ENCODE measurements at regions not wholly inside any gene's neighbourhood (a gene's known extent, or its start where the extent isn't known, plus 50 kb on each side); places are given as distances from the start of the nearest gene placed in this dataset.
"Not testable (repeated sequence)": the region's sequence is repeated elsewhere in the genome, so short reads cannot be mapped to it uniquely, and the experiment has no call there.

DNA sequence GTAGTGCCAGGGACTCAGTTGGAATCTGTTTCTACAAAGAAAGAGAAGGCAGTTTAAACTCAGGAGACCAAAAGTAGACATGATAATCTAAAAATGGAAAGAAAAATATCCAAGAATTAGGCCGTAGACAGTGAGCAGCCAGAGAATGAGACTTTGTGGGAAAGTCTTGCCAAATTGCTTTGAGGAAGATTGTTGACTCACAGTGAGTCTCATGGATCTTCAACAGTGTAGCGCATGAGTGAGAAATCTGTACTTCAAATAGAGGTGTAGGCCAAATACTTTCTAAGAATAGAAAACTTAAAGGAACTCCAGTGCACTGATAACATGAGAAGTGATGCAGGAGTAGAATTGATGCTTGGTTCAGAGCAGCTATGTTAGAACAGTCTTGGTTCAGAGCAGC, 284.5 kb downstream of the HTR1B start:
- DNase-seq: no peak

DNA sequence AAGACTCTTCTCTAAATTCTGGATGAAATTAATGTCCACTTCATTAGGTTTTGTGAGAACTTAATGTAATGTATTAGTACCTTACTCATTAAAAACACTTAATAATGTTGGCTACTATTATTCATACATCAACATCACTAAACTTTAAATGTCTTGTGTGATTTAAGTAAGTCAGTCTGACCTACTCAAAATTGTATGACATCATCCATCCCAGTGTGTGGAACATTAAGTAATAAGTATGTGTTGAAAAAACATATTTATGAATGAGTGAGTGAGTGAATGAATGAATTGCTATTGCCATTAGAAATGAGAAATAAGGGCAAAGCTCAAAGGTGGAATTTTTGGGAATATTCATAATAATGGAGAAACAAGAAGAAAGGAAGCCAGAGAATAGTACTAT, 285.8 kb downstream of the HTR1B start:
- no peak for DNase-seq

DNA sequence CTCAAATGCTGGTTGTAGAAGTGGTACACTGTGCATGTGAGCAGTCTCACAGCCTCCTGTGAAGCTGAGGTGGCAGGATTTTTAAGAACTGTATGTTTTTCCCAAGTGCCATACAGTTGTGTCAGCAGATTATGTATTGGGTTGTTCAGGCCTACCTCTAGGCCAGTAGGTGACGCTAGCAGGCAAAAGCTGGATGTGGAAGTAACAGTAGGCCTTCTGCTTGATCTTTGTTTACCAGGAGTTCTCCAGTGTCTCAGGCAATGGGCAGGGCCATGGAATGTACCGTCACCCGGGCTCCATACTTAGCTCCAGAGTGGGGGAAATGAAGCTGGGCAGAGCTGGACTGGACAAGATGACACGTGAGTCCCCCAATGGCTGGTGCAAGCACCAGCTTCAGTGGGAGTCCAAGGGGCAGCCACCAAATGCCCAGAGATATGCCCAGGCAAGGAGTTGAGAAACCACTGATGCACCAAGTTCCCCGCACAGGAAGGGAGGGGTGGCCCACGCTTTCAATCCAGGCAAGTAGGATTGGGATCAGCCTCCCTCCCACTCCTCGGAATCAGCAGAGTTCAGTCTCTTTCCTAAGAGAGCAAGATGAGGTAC, 289.7 kb downstream of the HTR1B start:
- no peak for DNase-seq

DNA sequence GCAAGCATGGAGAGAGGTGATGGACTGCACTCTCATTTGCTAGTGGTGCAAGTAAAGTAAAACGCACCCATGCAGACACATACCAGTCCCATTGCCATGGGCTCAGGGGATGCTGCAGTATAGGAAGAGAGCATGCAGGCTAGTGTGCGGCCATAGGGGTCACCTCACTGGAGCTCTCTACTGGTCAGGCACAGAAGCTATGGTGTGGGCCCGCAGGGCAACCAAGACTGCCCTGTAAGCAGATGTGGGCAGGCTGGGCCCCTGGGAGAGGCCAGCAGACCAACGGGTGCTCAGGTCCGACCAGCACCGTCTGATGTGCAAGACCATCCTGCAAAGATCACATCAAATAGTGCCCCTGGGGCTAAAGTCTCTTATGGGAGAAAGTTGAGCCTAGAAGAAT, 290.7 kb downstream of the HTR1B start:
- no peak for DNase-seq

DNA sequence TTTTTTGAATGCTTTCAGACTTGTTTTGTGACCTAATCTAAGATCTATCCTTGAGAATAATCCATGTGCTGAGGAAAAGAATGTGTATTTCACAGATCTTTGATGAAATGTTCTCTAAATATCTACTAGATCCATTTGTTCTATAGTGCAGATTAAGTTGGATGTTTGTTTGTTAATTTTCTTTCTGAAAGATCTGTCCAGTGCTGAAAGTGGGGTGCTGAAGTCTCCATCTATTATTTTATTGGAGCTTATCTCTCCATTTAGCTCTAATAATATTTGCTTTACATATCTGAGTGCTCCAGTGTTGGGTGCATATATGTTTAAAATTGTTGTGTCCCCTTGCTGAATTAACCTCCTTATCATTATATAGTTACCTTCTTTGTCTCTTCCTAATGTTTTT, 303.6 kb downstream of the HTR1B start:
- DNase-seq: no peak

DNA sequence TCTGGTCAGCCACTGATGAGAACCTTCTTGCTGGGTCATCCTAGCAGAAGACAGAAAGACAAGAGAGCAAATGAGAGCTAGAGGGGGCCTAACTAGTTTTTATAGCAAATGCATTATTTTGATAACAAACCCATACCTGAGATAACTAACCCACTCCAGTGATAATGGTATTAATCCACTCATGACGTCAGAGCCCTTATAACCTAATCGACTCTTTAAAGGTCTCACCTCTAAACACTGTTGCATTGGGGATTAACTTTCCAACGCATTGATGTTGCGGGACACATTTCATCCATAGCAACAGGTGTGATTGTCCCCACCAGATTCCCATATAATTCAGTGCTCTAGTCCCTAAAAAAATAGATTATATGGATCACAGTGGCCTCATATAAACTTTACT, 312.1 kb downstream of the HTR1B start:
- no peak for DNase-seq

DNA sequence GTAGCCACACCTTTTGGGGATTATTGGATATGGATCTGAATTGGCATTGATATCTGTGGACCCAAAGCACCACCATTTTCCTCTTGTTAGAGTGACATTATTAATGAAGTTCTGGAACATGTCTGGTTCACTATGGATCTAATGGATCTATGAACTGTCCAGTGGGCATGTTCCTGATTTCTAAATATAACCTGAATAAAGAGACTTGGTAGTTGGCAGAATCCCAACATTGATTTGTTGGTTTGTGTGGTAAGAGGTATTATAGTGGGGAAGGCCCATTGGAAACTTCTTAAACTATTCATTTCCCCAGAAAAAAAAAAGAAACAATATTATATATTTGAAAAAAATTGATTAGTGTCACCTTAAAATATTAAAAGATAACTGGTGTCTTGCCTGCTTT, 312.6 kb downstream of the HTR1B start:
- no peak for DNase-seq

DNA sequence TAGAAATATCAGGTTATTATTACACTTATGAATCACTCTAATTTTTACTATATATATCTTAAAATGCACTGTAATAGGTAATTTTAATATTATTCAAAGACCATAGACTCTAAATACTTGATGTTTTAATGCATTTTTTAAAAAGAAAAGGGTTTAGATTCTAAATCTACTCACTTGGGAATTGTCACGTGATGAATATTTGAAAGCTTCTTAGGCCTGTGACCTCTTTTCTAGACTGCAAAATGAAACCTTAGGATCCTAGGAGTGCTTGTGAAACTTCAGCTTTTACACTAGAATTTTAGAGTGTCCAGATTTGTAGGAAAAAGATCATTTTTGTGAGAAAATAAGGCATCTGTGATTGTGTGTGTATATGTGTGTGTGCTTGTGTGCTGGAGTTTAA, 318.0 kb downstream of the HTR1B start:
- no peak for DNase-seq

DNA sequence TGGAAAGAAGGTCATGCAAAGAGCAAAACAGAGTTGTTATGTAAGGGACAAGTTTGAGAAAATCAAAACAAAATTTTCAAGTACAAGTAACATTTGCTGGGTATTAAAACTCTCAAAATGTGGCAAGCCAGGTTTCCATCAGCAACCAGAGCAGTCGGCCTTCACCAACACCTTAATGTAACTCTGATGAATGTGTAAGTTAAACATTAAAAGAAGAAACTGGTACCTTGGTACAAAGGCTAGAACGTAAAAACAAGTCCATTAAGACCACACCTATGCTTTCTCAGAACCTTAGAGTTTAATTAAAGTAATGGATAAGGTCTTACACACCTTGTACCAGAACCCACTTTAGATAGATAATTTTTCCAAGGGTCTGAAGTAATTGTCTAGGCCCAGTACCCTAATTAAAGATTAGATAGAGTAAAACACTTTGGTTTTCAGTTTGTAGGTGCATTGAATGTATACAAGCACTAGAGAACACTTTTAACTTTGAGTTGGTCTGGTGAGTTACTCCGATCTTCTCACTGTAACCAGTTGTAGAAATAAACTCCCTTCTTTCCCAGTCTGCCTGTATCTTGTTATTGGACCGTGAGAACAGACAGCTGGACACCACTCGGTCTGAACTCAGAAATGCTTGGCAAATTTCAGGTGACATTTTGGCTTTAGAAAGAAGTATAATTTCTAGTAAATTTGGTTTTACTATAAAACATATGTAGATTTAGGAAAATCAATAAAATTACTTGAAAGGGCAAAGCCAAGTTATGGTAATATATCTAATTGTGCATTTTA, 319.4 kb downstream of the HTR1B start:
- DNase-seq: no peak

DNA sequence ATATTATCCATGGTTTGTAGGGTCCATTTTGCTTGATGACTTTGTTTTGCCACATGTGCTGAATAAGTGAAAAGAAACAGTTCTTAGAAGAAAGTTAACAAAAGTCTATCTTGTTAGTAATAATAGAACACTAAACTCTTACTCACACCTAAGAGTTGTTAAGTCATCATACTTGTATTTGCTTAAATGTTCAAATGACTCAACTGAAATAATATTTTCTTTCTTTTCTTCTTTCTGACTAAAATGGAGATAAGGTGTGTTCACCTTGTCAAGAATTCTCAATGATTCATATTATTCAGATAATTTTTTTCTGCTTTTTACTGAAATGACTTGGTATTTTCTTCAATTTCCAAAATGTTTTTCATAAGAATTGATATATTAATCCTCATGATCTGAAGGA, 327.2 kb downstream of the HTR1B start:
- DNase-seq: no peak

DNA sequence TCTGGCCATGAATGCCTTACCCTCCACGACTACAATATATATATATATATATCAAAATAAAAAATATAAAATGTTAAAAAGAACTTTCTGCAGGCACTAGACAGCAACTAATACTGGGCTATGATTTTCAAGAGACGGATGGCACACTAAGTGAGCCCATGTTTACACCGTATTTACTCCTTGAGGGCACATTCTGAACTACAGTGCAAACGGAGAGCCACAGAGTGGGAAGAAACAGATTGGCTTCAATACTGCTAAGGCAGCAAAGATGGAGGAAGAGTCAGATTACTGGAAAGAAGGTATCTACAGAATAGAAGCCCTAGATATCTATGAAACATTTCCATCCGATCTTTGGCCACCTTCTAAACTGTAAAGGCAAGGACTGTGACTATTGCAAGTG, 330.3 kb downstream of the HTR1B start:
- DNase-seq: no peak

DNA sequence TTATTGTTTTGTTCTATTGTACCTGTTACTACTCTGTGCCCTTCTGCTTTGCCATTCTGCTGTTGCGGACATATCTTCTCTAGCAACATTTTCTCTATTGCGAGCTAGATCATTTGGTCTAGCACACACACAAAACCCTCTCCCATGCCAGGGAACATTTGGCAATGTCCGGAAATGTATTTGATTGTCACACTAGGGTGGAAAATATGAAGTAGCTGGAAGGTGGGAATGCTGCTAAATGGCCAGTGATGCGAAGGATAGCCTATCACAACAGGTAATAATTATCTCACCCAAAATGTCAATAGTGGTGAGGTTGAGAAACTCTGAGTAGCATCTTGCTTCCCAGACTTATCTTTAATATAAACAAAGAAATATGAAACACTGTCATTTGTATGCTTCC, 331.9 kb downstream of the HTR1B start:
- no peak for DNase-seq

DNA sequence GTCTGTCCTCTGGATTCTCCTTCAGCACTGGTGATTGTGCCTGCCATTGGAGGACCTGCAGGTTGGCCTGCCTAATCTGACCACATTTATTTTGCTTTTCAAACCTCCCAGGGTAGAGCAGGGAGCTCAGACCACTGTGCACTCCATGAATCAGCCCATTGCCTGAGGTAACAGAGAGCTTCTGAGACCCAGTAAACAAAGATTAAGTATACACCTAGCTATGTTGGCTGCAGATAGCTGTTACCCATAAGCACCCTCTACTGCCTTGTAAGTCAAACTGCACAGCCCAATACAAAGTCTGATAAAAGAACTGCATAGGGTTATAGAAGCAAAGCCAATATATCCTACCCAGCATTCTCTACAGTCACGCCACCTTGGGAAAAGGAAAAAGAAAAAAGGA, 338.7 kb downstream of the HTR1B start:
- DNase-seq: no peak

DNA sequence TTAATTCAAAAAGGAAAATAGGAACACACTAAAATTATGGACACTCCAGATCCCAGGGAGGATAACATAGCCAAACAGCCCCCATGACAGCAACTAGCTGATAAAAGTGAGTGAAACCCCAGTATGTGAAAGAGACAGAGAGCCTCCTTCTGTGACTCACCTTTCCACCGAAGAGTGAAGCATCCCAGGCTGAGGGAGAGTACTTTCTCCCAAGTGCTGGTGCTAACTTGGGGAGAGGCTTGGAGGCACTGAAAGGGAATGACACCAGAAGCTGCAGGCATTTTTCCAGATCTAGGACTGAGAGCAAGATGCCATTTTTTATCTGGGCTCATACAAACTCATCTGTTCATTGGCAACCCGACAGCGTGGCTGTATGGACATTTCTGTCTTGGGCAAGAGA, 339.8 kb downstream of the HTR1B start:
- DNase-seq: no peak

DNA sequence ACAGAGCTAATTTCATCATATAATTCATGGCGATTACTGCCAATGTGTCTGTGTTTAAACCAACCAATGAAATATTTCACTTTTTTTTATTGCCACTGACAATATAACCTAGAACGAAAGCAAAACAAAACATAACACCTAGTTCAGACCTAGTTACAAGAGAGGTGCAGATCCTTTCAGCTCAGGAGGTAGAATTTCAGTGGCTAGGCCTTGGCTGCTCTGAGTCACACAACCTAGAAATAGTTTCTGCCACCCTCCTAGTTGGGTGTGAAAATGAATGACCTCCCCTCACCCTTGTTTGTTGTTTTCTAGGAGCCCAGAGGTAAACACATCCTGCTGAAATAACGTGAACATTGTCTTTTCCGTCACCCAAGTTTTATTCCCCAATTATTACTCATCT, 356.3 kb downstream of the HTR1B start:
- DNase-seq: no peak

DNA sequence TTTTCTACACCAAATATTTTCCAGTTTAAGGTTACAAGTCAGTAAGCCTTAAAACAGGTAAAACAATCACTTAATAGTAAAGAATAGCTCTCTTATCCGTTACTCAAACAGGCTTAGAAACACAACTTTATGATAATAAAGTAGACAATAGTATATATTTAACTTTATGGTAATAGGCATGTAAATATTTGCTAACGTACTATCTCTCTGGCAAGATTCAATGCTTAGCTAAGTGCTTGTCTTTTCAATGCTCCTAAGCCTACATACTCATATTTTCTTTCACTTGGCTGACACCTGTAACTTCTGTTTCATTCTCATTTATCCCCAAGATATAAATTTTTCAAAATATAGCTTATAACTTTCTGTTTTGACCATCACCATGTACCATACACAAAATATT, 358.2 kb downstream of the HTR1B start:
- DNase-seq: no peak

DNA sequence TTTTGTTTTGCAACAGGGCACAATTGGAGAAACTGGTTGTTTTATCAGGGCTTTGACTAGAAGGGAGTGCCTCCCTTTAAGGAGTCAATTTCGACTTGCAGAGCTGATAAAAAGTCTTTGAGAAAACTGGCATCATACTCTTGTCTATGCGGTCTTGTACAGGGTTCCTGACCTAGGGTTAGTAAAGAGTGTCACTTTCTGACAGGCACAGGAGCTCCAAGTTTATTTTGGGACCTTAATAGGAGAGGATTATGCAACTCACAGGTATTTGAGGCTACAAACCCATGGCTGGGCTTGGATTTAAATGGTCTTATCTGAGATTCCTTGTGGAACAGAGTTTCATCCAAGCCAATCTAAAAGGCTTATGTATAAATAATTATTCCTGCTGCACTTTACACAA, 365.4 kb downstream of the HTR1B start:
- no peak for DNase-seq

DNA sequence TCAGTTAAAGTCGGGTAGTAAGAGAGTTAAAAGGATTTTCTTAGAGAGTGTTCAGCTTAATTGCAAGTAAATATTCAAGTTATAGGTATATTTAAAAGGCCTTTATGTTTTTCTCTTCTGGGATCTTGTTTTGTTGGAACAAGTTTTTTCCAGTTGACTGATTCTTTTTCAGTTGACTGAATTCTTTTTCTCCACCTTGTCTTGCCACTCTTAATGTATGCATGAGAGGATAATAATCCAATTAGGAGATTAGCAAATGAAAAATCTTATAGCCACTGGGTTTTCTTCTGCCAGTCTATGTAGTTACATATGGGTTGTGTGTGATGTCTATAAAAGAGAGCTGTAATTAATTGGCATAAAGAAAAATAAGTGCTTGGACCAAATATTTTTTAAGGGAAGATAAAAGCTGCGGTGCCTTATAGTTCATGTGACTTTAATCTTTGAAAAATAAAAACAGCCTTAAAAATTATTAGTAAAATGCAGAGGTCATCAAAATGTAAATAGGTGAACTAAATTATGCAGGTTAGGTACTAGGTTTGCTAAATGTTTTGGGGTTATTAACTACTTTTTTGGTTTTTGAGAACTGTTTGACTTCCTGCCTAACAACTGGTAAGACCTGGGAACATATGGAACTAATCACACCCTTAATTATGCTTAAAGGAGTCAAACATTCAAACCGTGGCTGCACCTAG, 367.2 kb downstream of the HTR1B start:
- DNase-seq: no peak

DNA sequence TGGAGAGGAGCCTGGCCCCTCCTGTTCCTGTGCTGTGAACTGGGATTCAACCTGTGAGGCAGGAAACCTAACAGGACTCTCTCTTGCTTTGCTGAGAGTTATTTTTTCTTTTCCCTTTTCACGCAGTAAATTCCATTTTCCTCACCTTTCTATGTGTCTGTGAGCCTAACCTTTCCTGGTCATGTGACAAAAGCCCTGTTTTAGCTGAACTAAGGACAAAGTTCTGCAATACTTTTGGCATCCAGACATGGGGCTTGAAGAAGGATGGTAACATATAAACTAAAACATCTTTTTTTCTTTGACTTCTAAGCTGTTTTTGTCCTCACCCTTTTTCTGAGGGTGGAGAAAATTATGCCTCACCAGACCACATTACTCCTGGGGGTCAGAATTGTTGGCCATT, 368.5 kb downstream of the HTR1B start:
- DNase-seq: no peak

DNA sequence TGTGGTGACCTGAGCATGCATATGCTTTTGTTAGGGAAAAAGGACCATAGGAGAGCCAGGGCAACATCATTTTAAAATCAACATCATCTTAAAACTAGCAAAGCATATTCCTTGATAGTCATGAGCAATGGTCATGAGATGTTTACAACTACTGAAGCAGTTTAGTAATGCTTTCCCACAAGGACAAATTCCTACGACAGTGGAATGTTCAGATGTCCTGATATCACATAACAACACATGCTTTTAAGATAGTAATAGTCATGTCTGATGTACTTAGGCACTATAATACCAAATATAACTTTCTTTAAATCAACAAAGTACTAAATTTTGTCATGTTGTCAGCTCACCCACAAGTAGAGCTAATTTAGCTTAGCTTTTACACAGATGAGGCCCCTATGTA, 370.3 kb downstream of the HTR1B start:
- DNase-seq: no peak

DNA sequence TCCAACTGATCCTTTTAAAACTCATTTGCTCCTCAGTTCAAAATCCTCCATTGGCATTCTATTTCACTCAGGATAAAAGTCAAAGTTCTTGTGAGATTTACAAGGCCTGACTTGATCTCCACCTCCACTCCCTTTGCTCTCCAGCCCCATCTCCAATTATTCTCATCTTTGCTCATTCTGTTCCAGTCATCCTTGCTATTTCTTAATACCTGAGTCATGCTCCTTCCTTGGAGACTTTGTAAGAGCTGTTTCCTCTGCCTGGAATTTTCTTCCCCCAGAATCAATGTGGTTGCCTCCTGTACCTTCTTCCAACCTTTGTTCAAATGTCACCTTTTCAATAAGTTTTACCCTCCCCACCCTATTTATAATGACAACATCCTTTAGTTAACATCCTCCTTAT, 373.5 kb downstream of the HTR1B start:
- DNase-seq: no peak

DNA sequence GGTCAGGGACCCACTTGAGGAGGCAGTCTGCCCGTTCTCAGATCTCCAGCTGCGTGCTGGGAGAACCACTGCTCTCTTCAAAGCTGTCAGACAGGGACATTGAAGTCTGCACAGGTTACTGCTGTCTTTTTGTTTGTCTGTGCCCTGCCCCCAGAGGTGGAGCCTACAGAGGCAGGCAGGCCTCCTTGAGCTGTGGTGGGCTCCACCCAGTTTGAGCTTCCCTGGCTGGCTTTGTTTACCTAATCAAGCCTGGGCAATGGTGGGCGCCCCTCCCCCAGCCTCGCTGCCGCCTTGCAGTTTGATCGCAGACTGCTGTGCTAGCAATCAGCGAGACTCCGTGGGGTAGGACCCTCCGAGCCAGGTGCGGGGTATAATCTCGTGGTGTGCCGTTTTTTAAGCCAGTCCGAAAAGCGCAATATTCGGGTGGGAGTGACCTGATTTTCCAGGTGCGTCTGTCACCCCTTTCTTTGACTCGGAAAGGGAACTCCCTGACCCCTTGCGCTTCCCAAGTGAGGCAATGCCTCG, 375.4 kb downstream of the HTR1B start:
- DNase-seq: not testable (repeated sequence)

DNA sequence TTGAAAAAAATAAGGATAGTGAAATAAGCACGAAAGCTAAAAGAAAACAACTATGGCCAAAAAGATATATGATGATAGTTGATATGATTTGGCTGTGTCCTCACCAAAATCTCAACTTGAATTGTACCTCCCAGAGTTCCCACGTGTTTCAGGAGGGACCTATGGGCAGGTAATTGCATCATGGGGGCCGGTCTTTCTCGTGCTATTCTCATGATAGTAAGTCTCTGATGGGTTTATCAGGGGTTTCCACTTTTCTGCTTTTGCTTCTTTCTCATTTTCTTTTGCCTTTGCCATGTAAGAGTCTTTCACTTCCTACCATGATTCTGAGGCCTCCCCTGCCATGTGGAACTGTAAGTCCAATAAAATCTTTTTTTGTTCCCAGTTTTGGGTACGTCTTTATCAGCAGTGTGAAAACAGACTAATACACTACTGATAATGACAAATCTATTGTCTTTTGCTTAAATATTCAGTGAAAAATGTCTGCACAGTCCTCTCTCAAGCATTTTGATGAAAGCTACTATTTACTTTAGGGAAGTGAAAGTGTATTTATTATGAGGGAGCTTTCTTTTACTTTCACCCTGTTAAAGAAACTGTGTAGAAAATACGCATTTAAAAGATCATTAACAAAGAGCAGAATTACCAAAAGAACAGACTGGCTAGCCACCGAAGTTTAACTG, 389.1 kb downstream of the HTR1B start:
- no peak for DNase-seq
